ENCODE measurements at regions not wholly inside any gene's neighbourhood (a gene's known extent, or its start where the extent isn't known, plus 50 kb on each side); places are given as distances from the start of the nearest gene placed in this dataset.

GRCh38 chr5:96133341-96134079 is 171.9 kb upstream of the ELL2 start (continued):
- TF ChIP-seq CHD7 (IDR thresholded peaks at IDR 0.05; ENCODE audit: insufficient replicate concordance, low read length) (no peak), POU5F1 (IDR thresholded peaks at IDR 0.05; ENCODE audit: low read depth, low read length) (no peak), SRF (IDR thresholded peaks at IDR 0.05; ENCODE audit: low read depth, low read length) (no peak)
- TF ChIP-seq, protein P1, sequence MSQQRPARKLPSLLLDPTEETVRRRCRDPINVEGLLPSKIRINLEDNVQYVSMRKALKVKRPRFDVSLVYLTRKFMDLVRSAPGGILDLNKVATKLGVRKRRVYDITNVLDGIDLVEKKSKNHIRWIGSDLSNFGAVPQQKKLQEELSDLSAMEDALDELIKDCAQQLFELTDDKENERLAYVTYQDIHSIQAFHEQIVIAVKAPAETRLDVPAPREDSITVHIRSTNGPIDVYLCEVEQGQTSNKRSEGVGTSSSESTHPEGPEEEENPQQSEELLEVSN (IDR thresholded peaks at IDR 0.05) = no peak

All from H1 (cell line).